Stimulated activated CD8-positive, alpha-beta memory T cell treated with anti-CD3 and anti-CD28 coated beads, Interleukin-4, amount 100 ng/mL, for 1 hour (primary cell): ENCODE measurements at regions not wholly inside any gene's neighbourhood (a gene's known extent, or its start where the extent isn't known, plus 50 kb on each side); places are given as distances from the start of the nearest gene placed in this dataset.
A peak's percentile ranks its signal among the peaks of the same experiment; 100 is the strongest.

ENCODE experiments used
- DNase-seq, 2 donors: peaks; one replicate each; pipeline ENCODE4 v3.0.0-alpha.2; 2020; ENCODE audit warnings: low read depth in 2 of 2, low spot score in 1 of 2

DNA sequence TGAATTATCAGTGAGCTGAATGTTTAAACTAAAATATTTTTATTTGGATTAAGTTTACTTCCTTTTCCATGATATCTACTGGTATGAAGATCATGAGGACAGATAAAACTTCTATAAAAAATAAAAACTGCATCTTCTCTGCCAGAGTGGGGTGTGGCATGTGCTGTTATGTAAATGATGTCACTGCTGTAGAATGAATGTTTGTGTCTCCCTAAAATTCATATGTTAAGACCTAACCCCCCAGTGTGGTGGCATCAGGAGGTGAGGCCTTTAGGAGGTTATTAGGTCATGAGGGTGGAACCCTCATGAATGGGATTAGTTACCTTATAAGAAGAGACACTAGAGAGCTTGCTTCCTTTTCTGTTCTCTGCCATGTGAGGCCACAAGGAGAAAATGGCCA, 178.7 kb upstream of the DPH6 start:
- no peak for DNase-seq

DNA sequence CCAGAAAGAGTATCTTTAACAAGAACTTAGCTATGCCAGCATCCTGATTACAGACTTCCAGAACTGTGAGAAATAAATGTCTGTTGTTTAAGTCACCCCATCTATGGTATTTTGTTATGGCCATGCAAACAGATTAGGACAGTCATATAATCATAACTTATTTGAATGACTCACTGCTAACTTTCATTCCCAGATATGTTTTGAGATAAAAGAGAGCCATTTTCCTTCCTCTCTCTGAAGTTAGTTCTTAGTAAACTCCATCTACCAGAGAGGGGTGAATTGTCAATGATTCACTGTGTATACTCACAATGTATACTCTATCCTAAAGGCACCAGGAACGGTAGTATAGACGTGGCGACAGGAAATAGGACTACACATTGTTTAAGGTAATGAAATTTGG, 179.4 kb upstream of the DPH6 start:
- DNase-seq: no peak

DNA sequence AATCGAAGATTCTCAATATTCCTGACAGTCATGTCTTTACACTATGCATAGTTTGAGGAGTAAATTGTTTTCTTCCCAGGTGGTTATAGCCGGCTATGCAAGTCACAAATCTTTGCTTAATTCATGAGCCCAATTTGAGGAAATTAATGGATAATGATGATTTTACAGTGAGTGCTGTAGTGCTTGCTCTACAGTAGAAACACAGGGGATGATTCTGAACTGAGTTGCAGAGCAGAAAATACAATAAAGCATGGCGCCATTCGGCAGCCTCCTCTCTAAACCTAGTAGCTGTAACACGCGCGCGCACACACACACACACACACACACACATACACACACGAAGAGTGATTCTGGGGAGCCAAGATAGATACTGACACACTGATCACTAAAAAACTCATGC, 181.7 kb upstream of the DPH6 start:
- no peak for DNase-seq

DNA sequence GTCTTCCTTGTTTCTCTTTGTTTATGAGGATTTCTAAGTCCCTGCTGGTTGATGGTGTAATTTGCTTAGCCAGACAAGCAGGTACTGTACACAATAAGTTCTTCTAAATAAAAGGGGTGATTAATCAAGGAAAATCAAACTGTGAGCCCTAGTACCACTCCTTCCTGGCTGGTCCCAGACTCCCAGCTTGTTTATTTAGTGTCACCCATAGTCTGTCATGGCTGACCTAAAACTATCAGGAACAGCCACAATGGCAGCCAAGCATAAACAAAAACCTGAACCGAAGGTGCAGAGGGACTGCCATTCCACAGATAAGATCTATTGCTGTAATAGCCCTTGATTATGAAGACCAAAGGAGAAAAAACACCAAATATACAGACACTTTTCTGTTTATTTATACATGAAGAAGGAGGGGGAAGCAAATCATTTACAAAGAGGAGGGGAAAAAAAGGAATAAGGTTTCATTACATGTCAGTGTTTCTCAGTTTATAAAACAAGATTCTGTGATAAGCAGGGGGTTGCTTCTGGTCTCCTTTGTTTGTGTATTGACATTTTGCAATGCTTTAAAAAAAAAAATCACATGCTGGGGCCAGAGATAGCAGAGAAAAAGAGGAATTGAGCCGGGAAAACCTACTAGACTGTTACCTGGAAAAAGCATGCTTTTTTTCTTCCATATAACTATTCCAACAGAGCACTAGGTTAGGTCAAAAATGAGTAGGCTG, 182.4 kb upstream of the DPH6 start:
- DNase-seq: no peak

- no peak for DNase-seq
Observed at GRCh38 chr15:35736150-35736549, 190.2 kb upstream of the DPH6 start.

DNA sequence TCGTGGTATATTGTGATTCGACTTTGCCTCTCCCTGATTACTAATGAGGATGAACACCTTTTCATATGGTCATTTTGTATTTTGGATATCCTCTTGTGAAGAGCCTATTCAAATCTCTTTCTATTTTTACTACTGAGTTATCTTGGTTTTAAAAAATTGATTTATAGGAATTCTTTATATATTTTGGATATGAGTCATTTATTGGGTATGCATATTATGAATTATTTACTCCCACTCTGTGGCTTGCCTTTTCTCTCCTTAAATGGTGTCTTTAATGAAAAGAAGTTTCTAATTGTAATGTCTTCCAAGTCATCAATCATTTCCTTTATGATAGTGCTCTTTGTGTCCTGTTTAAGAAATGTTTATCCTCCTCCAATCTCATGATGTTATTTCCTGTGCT, 191.5 kb upstream of the DPH6 start:
- no peak for DNase-seq

- no peak for DNase-seq
Observed at GRCh38 chr15:35738370-35738769, 192.4 kb upstream of the DPH6 start.

GRCh38 chr15:35740761-35741160, 194.8 kb upstream of the DPH6 start:
- DNase-seq: no peak

DNA sequence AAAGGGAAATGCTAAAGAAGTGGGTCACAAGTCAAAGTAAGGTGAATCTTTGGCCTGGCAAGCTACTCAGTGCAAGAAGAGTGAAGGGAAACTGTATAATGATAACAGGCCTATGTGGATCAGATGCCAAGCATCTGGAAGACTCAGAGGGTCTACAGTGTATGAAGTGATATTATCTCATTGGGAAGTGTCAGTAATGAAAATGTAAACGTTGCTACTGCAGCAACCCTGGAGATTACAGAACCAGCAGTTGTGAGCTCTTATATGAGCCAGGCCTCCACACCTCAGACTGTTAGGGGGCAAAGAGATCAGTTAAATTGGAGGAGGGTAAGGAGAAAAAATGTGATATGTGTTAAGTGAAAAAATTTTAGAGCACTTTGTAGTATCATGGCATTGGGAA, 195.4 kb upstream of the DPH6 start:
- DNase-seq: no peak

DNA sequence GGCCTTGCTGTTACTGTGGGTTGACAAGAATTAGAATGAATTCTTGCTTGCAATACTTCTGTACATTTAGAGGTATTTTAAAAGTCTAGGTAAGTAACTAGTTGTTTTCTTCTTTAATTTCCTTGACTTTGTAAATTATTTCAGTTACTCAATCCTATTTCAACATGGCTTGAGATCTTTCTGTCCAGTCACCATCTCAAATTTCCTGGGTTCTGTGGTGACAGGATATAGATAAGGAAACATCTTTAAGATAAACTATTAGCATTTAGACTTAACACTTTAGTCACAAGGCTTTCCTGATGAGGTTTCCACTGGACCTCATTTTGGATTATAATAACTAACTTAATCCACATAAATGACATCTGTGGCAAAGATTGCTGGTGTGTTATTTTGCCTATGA, 195.9 kb upstream of the DPH6 start:
- DNase-seq: no peak

- DNase-seq: no peak
Observed at GRCh38 chr15:35743321-35743720, 197.4 kb upstream of the DPH6 start.

DNA sequence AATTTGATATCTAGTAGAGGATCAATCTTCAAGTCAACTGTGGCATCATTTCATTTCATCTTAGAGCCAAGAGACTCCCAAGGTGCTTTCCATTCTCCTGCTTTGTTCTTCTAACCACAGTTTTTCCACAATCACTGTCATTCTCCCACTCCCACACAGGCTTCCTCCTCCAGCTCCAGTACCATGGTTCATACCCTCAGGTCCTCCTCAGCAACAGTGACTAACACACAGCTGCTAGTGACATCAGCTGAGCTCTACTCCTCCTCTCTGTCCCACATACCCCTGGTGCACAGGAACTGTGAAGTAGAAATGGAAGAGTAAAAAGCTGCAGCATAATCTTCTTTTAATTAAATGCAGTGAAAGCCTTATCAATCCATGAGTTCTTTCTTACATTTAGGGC, 200.2 kb upstream of the DPH6 start:
- no peak for DNase-seq

DNA sequence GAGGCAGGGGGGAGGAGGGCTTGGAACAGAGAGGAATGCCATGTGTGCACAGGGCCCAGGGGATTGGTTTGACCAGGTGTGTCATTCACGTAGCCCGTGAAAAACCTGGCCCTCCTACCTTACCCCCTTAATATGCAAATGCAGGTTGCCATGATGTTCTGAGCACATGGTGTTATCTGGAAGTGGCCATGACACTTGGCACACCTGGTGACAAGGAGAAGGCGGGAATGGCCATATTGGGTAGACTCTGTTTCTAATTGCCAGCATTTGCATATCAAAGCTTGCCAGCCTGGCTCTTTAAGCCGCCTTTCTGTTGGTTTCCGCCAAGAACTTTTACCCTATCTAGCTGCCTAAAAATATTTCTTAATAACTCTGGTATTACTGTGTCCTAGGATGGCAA, 202.1 kb upstream of the DPH6 start:
- DNase-seq: no peak

- DNase-seq: no peak
Observed at GRCh38 chr15:35750051-35750450, 204.1 kb upstream of the DPH6 start.

DNA sequence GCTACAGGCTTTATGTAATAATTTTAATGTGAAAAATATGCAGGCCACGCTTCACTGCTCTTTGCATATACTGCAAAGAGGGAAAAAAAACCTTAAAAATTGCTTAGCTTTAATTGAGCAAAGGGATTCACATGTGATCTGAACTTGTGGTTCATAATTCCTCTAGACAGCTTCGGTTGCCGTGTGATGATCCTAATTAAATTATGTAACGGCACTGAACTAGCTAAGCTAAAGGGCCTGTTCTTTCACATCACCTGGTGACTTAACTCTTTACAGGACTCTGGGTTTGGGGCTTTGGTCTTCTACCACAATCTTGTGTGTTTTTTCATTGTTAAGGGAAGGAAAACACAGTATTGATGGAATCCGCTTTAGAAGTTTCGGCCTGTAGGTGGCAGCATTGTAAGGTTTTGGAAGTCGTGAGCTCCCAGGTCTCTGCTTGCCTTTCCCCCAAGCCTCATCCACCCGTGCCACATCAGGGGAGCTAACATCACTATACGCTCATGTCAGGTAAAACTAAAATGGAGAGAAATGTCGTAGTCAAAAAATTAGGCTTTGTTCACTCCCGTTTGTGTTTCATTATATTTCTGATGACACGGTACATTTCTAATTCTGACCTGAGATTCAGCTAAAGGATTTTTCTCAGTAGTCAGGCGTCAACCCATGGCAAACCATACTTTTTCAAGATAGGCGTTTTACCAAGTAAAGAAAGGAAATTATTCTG, 205.6 kb upstream of the DPH6 start:
- DNase-seq: peak in 1 of 2 donors; percentile 4

GRCh38 chr15:35752134-35752466, 206.1 kb upstream of the DPH6 start:
- no peak for DNase-seq

- no peak for DNase-seq
Observed at GRCh38 chr15:35753486-35753885, 207.5 kb upstream of the DPH6 start.

GRCh38 chr15:35755237-35755802, 209.4 kb upstream of the DPH6 start:
- no peak for DNase-seq

GRCh38 chr15:35756623-35757022, 210.7 kb upstream of the DPH6 start:
- DNase-seq: no peak

DNA sequence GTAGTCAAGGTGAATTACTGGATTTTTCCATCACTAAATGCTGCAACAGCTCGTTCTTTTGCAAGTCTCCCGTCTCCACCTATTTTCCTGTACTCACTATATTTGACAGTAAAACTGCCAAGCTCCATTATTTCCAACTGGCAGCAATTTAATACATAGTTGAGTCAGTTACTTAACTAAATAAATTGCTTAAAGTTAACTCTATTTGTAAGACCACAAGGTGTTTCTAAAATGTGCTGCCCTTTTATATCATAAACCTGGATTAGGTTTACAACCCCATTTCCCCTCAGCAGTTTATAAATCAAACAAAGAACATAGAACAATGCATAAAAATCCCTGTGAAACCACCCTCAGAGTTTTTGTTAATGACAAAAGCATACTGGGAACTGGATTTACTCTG, 211.4 kb upstream of the DPH6 start:
- no peak for DNase-seq

- DNase-seq: no peak
Observed at GRCh38 chr15:35757765-35758164, 211.8 kb upstream of the DPH6 start.

- DNase-seq: no peak
Observed at GRCh38 chr15:35764661-35765519, 218.9 kb upstream of the DPH6 start.
